Dermis blood vessel endothelial cell (primary cell): ENCODE measurements at regions not wholly inside any gene's neighbourhood (a gene's known extent, or its start where the extent isn't known, plus 50 kb on each side); places are given as distances from the start of the nearest gene placed in this dataset.
"Not testable (repeated sequence)": the region's sequence is repeated elsewhere in the genome, so short reads cannot be mapped to it uniquely, and the experiment has no call there.

Experiments used
- DNase-seq: peaks from one replicate; pipeline ENCODE4 v3.0.0; 2010

GRCh38 chr2:184993746-184994145 lies 395.4 kb downstream of the ZNF804A start:
- no peak for DNase-seq

- no peak for DNase-seq
Measured at GRCh38 chr2:185006481-185006880, 408.2 kb downstream of the ZNF804A start.

- peak; percentile 5 for DNase-seq
Measured at GRCh38 chr2:185012643-185013042, 414.3 kb downstream of the ZNF804A start.

- no peak for DNase-seq
Measured at GRCh38 chr2:185014076-185014475, 415.7 kb downstream of the ZNF804A start.

- not testable (repeated sequence) for DNase-seq
Measured at GRCh38 chr2:185025891-185026290, 427.6 kb downstream of the ZNF804A start.

- no peak for DNase-seq
Measured at GRCh38 chr2:185035906-185036305, 437.6 kb downstream of the ZNF804A start.

GRCh38 chr2:185044323-185044874 lies 446.1 kb downstream of the ZNF804A start:
- DNase-seq: no peak

GRCh38 chr2:185050804-185051203 lies 452.5 kb downstream of the ZNF804A start:
- no peak for DNase-seq

GRCh38 chr2:185063761-185064160 lies 465.4 kb downstream of the ZNF804A start:
- DNase-seq: no peak

- DNase-seq: no peak
Measured at GRCh38 chr2:185066128-185066527, 467.8 kb downstream of the ZNF804A start.

- no peak for DNase-seq
Measured at GRCh38 chr2:185069107-185069506, 470.8 kb downstream of the ZNF804A start.

- no peak for DNase-seq
Measured at GRCh38 chr2:185074156-185074555, 475.8 kb downstream of the ZNF804A start.

- DNase-seq: no peak
Measured at GRCh38 chr2:185082749-185083148, 484.4 kb downstream of the ZNF804A start.

- DNase-seq: no peak
Measured at GRCh38 chr2:185108588-185108987, 510.3 kb downstream of the ZNF804A start.

GRCh38 chr2:185127412-185127811 lies 529.1 kb downstream of the ZNF804A start:
- no peak for DNase-seq

GRCh38 chr2:185128346-185128745 lies 530.0 kb downstream of the ZNF804A start:
- DNase-seq: no peak

- no peak for DNase-seq
Measured at GRCh38 chr2:185128996-185129395, 530.7 kb downstream of the ZNF804A start.

GRCh38 chr2:185130685-185131084 lies 532.4 kb downstream of the ZNF804A start:
- DNase-seq: no peak

- DNase-seq: no peak
Measured at GRCh38 chr2:185132501-185133041, 534.2 kb downstream of the ZNF804A start.

GRCh38 chr2:185137700-185138099 lies 539.4 kb downstream of the ZNF804A start:
- no peak for DNase-seq

- DNase-seq: no peak
Measured at GRCh38 chr2:185142677-185143076, 544.3 kb downstream of the ZNF804A start.

GRCh38 chr2:185144159-185144919 lies 546.0 kb downstream of the ZNF804A start:
- DNase-seq: no peak

- DNase-seq: no peak
Measured at GRCh38 chr2:185145316-185146121, 547.2 kb downstream of the ZNF804A start.
